K562 (cell line): ENCODE measurements at regions not wholly inside any gene's neighbourhood (a gene's known extent, or its start where the extent isn't known, plus 50 kb on each side); places are given as distances from the start of the nearest gene placed in this dataset.

Experiments used
- JUND ChIP-seq, 2 experiments: IDR thresholded peaks; 2 replicates in 1 of 2; 3 replicates in 1 of 2; pipeline ENCODE4 v1.6.1; 2011; ENCODE audit warnings: borderline replicate concordance in 2 of 2, low read depth in 2 of 2, low read length in 2 of 2, improper control_type of control experiment in 1 of 2, missing biosample characterization in 1 of 2, missing genetic modification characterization in 1 of 2, missing genetic modification reagents in 1 of 2
- MAX ChIP-seq: sonication (generic); formaldehyde crosslinking; IDR thresholded peaks from 2 replicates; pipeline ENCODE4 v1.9.0; 2022; ENCODE audit warnings: mild to moderate bottlenecking, missing genetic modification reagents
- MIER1 ChIP-seq: fragments of 450-650 bp; IDR thresholded peaks from 2 replicates; pipeline ENCODE4 v1.6.1; 2016; ENCODE audit warnings: antibody characterized with exemption, mild to moderate bottlenecking, low read depth

GRCh38 chrX:120801426-120801825, 74.2 kb downstream of the CT47B1 start:
- TF ChIP-seq MAX (CRISPR knock-in tag) (no peak), MIER1 (no peak), JUND (IDR thresholded peaks at IDR 0.05; ENCODE audit: borderline replicate concordance, low read depth, low read length) (no peak), JUND (tag; IDR thresholded peaks at IDR 0.05; ENCODE audit: borderline replicate concordance, low read depth, low read length) (no peak)
